ENCODE measurements at regions not wholly inside any gene's neighbourhood (a gene's known extent, or its start where the extent isn't known, plus 50 kb on each side); places are given as distances from the start of the nearest gene placed in this dataset.

DNA sequence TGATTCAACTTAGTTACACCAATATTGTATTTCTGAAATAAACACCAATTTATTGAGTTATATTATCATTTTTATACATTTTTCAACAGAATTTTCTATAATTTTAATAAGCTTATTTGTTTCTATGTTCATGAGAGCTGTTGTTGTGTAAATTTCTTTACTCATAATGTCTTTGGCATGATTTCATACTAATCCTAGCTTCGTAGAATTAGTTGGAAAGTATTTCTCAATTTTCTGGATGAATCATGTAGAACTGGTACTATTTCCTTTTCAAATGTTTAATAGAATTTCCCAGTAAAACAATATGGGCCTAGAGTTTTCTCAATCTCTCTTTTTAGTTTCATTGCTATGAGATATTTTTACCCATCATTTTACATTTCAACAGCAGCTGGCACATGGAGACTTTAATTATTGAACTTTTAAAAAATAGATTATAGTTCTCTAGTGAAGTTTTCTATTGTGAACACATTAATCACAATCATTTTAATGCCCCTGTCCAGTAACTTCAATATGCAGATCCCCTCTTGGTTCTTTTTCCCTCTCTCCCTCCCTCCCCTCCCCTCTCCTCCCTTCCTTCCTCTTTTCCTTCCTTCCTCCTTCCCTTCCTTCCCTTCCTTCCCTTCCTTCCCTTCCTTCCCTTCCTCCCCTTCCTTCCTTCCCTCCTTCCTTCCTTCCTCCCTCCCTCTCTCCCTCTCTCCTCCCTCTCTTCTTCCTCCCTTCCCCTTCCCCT, 1357.1 kb downstream of the ZPLD1 start (continued):
- TF ChIP-seq, protein P1, sequence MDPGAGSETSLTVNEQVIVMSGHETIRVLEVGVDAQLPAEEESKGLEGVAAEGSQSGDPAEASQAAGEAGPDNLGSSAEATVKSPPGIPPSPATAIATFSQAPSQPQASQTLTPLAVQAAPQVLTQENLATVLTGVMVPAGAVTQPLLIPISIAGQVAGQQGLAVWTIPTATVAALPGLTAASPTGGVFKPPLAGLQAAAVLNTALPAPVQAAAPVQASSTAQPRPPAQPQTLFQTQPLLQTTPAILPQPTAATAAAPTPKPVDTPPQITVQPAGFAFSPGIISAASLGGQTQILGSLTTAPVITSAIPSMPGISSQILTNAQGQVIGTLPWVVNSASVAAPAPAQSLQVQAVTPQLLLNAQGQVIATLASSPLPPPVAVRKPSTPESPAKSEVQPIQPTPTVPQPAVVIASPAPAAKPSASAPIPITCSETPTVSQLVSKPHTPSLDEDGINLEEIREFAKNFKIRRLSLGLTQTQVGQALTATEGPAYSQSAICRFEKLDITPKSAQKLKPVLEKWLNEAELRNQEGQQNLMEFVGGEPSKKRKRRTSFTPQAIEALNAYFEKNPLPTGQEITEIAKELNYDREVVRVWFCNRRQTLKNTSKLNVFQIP (CRISPR knock-in tag; IDR thresholded peaks at IDR 0.05; ENCODE audit: borderline replicate concordance, low read depth): no peak

DNA sequence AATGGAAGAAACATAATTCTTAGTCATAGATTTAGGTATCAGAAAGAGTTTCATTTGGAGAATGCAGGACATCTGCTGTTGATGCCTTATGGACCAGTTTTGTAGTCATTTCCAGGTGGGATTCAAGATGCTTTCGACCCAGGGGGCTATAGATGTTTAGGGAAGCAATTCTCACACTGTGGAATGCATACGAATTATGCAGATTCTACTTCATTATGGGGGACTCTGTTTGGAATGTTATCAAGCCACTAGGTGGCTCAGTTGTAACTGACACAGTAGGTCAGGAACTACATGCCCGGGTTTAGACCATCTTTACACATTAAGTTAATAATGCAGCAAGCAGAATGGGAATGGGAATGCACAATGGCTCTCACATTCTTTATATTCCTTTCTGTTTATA, 1359.8 kb downstream of the ZPLD1 start:
- TF ChIP-seq TCF4 (CRISPR knock-in tag; IDR thresholded peaks at IDR 0.05; ENCODE audit: borderline replicate concordance) (no peak), OSR1 (CRISPR knock-in tag; IDR thresholded peaks at IDR 0.05) (no peak), TOX (CRISPR knock-in tag; IDR thresholded peaks at IDR 0.05; ENCODE audit: borderline replicate concordance) (no peak), RARB (CRISPR knock-in tag; IDR thresholded peaks at IDR 0.05) (no peak), PPARA (CRISPR knock-in tag; IDR thresholded peaks at IDR 0.05; ENCODE audit: borderline replicate concordance) (no peak)
- TF ChIP-seq, protein P2, sequence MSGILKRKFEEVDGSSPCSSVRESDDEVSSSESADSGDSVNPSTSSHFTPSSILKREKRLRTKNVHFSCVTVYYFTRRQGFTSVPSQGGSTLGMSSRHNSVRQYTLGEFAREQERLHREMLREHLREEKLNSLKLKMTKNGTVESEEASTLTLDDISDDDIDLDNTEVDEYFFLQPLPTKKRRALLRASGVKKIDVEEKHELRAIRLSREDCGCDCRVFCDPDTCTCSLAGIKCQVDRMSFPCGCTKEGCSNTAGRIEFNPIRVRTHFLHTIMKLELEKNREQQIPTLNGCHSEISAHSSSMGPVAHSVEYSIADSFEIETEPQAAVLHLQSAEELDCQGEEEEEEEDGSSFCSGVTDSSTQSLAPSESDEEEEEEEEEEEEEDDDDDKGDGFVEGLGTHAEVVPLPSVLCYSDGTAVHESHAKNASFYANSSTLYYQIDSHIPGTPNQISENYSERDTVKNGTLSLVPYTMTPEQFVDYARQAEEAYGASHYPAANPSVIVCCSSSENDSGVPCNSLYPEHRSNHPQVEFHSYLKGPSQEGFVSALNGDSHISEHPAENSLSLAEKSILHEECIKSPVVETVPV (CRISPR knock-in tag; IDR thresholded peaks at IDR 0.05): no peak
- 0 out of 3 replicates have a peak, but pooled peaks have one; percentile 26 for ATAC-seq

DNA sequence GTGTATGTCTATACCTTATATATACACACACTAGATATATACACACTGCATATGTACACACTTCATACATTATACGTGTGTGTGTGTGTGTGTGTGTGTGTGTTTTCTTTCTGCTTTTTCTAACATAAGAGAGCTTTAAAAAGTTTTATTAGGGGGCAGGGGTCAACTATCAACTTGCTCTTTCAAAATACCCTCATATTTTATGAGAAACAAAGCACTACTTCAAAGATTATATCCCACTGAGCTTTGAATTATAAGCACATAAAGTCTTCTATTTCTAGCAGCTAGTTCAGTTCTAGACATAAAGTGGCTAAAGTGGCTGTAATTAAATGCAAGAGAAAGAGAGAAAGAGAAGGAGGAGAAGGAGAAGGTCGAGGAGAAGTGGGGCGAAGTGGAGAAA, 1361.3 kb downstream of the ZPLD1 start:
- no peak for ATAC-seq
- TF ChIP-seq ARNTL (CRISPR knock-in tag; IDR thresholded peaks at IDR 0.05; ENCODE audit: borderline replicate concordance, low read depth): no peak
- TF ChIP-seq ZNF8 (CRISPR knock-in tag; IDR thresholded peaks at IDR 0.05): no peak
- no peak for TF ChIP-seq ZNF70 (CRISPR knock-in tag; IDR thresholded peaks at IDR 0.05)
- no peak for TF ChIP-seq GLIS3 (CRISPR knock-in tag; IDR thresholded peaks at IDR 0.05)

DNA sequence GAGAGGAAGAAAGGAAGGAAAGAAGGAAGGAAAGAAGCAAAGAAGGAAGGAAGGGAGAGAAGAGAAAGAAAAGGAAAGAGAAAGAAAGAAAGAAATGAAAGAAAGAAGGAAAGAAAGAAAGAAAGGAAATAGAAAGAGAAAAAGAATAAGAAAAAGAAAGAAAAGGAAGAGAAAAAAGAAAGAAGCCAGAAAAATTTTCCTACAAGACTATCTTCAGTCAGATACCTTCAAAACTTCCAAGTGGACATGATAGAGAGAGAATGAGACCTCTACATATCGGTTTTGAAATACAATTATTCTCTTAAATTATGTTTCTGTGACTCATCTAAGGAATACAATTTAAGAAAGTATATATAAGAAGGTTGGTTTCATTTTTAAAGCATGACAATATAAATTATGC, 1369.0 kb downstream of the ZPLD1 start:
- ATAC-seq: no peak
- TF ChIP-seq TCF4 (CRISPR knock-in tag; IDR thresholded peaks at IDR 0.05; ENCODE audit: borderline replicate concordance) (no peak), ZNF70 (CRISPR knock-in tag; IDR thresholded peaks at IDR 0.05) (no peak), OSR1 (CRISPR knock-in tag; IDR thresholded peaks at IDR 0.05) (no peak), ARNTL (CRISPR knock-in tag; IDR thresholded peaks at IDR 0.05; ENCODE audit: borderline replicate concordance, low read depth) (no peak), RARB (CRISPR knock-in tag; IDR thresholded peaks at IDR 0.05) (no peak), ESRRG (CRISPR knock-in tag; IDR thresholded peaks at IDR 0.05) (no peak), ISL1 (CRISPR knock-in tag; IDR thresholded peaks at IDR 0.05) (no peak), BACH2 (CRISPR knock-in tag; IDR thresholded peaks at IDR 0.05; ENCODE audit: borderline replicate concordance) (no peak), ZFP3 (CRISPR knock-in tag; IDR thresholded peaks at IDR 0.05) (no peak), ZC3H10 (CRISPR knock-in tag; IDR thresholded peaks at IDR 0.05) (no peak), CSDC2 (CRISPR knock-in tag; IDR thresholded peaks at IDR 0.05) (no peak), GLIS3 (CRISPR knock-in tag; IDR thresholded peaks at IDR 0.05) (no peak), TOX (CRISPR knock-in tag; IDR thresholded peaks at IDR 0.05; ENCODE audit: borderline replicate concordance) (no peak), PPARA (CRISPR knock-in tag; IDR thresholded peaks at IDR 0.05; ENCODE audit: borderline replicate concordance) (no peak), ZFP30 (CRISPR knock-in tag; IDR thresholded peaks at IDR 0.05) (no peak)
- TF ChIP-seq, protein P2 (CRISPR knock-in tag; IDR thresholded peaks at IDR 0.05): no peak
- TF ChIP-seq, protein P3, sequence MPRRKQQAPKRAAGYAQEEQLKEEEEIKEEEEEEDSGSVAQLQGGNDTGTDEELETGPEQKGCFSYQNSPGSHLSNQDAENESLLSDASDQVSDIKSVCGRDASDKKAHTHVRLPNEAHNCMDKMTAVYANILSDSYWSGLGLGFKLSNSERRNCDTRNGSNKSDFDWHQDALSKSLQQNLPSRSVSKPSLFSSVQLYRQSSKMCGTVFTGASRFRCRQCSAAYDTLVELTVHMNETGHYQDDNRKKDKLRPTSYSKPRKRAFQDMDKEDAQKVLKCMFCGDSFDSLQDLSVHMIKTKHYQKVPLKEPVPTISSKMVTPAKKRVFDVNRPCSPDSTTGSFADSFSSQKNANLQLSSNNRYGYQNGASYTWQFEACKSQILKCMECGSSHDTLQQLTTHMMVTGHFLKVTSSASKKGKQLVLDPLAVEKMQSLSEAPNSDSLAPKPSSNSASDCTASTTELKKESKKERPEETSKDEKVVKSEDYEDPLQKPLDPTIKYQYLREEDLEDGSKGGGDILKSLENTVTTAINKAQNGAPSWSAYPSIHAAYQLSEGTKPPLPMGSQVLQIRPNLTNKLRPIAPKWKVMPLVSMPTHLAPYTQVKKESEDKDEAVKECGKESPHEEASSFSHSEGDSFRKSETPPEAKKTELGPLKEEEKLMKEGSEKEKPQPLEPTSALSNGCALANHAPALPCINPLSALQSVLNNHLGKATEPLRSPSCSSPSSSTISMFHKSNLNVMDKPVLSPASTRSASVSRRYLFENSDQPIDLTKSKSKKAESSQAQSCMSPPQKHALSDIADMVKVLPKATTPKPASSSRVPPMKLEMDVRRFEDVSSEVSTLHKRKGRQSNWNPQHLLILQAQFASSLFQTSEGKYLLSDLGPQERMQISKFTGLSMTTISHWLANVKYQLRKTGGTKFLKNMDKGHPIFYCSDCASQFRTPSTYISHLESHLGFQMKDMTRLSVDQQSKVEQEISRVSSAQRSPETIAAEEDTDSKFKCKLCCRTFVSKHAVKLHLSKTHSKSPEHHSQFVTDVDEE (CRISPR knock-in tag; IDR thresholded peaks at IDR 0.05): no peak
- TF ChIP-seq, protein P4, sequence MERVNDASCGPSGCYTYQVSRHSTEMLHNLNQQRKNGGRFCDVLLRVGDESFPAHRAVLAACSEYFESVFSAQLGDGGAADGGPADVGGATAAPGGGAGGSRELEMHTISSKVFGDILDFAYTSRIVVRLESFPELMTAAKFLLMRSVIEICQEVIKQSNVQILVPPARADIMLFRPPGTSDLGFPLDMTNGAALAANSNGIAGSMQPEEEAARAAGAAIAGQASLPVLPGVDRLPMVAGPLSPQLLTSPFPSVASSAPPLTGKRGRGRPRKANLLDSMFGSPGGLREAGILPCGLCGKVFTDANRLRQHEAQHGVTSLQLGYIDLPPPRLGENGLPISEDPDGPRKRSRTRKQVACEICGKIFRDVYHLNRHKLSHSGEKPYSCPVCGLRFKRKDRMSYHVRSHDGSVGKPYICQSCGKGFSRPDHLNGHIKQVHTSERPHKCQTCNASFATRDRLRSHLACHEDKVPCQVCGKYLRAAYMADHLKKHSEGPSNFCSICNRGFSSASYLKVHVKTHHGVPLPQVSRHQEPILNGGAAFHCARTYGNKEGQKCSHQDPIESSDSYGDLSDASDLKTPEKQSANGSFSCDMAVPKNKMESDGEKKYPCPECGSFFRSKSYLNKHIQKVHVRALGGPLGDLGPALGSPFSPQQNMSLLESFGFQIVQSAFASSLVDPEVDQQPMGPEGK (CRISPR knock-in tag; IDR thresholded peaks at IDR 0.05; ENCODE audit: borderline replicate concordance): no peak
- TF ChIP-seq, protein P1 (CRISPR knock-in tag; IDR thresholded peaks at IDR 0.05; ENCODE audit: borderline replicate concordance, low read depth): no peak
- TF ChIP-seq, protein P5, sequence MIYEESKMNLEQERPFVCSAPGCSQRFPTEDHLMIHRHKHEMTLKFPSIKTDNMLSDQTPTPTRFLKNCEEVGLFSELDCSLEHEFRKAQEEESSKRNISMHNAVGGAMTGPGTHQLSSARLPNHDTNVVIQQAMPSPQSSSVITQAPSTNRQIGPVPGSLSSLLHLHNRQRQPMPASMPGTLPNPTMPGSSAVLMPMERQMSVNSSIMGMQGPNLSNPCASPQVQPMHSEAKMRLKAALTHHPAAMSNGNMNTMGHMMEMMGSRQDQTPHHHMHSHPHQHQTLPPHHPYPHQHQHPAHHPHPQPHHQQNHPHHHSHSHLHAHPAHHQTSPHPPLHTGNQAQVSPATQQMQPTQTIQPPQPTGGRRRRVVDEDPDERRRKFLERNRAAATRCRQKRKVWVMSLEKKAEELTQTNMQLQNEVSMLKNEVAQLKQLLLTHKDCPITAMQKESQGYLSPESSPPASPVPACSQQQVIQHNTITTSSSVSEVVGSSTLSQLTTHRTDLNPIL (CRISPR knock-in tag; IDR thresholded peaks at IDR 0.05; ENCODE audit: low read depth): no peak
